ENCODE measurements at regions not wholly inside any gene's neighbourhood (a gene's known extent, or its start where the extent isn't known, plus 50 kb on each side); places are given as distances from the start of the nearest gene placed in this dataset.

- TF ChIP-seq CTCF (IDR thresholded peaks at IDR 0.05; ENCODE audit: low read depth, low read length): no peak
- no peak overlapping the region for H3K4me3 ChIP-seq (ENCODE audit: low read depth, low read length)
Measured at GRCh38 chr2:52732849-52733395, 1034.7 kb upstream of the CHAC2 start.

- TF ChIP-seq CTCF (IDR thresholded peaks at IDR 0.05; ENCODE audit: low read depth, low read length): no peak
- no peak overlapping the region for H3K4me3 ChIP-seq (ENCODE audit: low read depth, low read length)
Measured at GRCh38 chr2:52724585-52724984, 1043.0 kb upstream of the CHAC2 start.

- no peak overlapping the region for H3K4me3 ChIP-seq (ENCODE audit: low read depth, low read length)
- no peak for TF ChIP-seq CTCF (IDR thresholded peaks at IDR 0.05; ENCODE audit: low read depth, low read length)
Measured at GRCh38 chr2:52717836-52718235, 1049.8 kb upstream of the CHAC2 start.

GRCh38 chr2:52710810-52711618, 1056.6 kb upstream of the CHAC2 start:
- no peak overlapping the region for H3K4me3 ChIP-seq (ENCODE audit: low read depth, low read length)
- no peak for TF ChIP-seq CTCF (IDR thresholded peaks at IDR 0.05; ENCODE audit: low read depth, low read length)

GRCh38 chr2:52704251-52704650, 1063.4 kb upstream of the CHAC2 start:
- TF ChIP-seq CTCF (IDR thresholded peaks at IDR 0.05; ENCODE audit: low read depth, low read length): no peak
- no peak overlapping the region for H3K4me3 ChIP-seq (ENCODE audit: low read depth, low read length)

GRCh38 chr2:52703004-52703403, 1064.6 kb upstream of the CHAC2 start:
- no peak overlapping the region for H3K4me3 ChIP-seq (ENCODE audit: low read depth, low read length)
- no peak for TF ChIP-seq CTCF (IDR thresholded peaks at IDR 0.05; ENCODE audit: low read depth, low read length)

GRCh38 chr2:52698408-52698807, 1069.2 kb upstream of the CHAC2 start:
- H3K4me3 ChIP-seq (ENCODE audit: low read depth, low read length): no peak overlapping the region
- TF ChIP-seq CTCF (IDR thresholded peaks at IDR 0.05; ENCODE audit: low read depth, low read length): no peak
